LHCN-M2 (cell line): ENCODE measurements at regions not wholly inside any gene's neighbourhood (a gene's known extent, or its start where the extent isn't known, plus 50 kb on each side); places are given as distances from the start of the nearest gene placed in this dataset.
A peak's percentile ranks its signal among the peaks of the same experiment; 100 is the strongest.

Source experiments
- DNase-seq: peaks from one replicate; pipeline ENCODE4 v3.0.0-alpha.2; 2012; ENCODE audit warnings: low read depth

DNA sequence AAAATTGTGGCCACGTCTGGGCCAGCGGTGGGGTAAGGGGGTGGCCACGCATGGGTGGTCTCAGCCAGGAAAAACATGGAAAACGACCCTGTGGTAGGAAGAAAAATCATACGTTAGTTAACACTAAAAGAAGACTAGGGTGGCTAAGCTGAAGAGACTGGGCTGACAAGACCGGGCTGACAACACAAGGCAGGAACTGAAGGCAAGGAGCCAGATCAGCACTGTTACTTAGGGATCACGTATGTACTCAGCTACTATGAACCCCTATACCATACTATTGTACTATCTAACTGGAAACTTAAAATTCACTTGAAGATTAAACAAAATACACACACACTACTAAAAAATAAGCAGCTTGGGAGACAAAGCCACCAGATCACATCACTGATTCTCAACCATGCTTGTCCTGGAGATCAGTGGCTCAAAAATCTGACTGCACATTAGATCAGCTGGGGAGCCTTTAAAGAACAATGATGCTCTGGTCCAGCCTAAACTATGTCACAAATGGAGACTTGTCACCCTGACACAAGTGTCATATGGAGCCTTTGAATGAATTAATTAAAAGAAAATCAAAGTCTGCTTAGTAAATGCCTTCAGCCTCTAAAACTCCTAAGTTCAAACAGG lies 442.2 kb downstream of the SHQ1 start:
- no peak for DNase-seq

DNA sequence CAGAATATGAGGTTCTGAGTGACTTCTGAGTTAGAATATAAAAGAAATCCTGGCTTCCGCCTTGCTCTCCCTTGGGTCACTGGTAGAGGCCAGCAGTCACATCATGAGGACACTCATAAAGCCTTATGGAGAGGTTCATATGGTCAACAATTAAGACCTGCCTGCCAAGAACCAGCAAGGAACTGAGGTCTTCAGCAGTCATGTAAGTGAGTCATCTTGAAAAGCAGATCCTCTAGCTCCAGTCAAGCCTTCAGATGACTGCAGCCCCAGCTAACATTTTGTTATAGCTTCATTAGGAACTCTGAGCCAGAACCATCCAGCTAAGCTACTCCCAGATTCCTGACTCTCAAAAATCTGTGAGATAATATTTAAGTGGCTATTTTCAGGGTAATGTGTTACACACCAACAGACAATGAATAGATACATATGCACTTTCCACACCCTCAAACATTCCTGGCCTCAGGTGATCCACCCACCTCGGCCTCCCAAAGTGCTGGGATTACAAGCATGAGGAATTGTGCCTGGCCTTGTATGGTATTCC lies 447.2 kb downstream of the SHQ1 start:
- DNase-seq = no peak

DNA sequence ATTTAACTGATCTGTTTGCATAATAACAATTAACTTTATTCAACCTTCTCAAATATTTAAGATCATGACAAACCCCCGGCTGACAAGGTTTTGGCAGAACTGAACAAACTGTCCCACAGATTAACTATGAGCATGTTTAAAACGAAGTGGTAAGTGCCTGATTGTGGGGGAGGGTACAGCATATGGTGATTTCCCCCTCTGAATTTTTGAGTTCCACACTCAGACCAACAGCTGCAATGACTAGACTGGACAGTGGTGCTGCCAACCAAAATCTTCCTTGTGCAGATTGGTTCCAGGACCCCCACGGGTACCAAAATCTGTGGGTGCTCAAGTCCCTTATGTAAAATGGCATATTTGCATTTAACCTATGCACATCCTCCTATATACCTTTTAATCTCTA lies 449.5 kb downstream of the SHQ1 start:
- peak; percentile 48 for DNase-seq

DNA sequence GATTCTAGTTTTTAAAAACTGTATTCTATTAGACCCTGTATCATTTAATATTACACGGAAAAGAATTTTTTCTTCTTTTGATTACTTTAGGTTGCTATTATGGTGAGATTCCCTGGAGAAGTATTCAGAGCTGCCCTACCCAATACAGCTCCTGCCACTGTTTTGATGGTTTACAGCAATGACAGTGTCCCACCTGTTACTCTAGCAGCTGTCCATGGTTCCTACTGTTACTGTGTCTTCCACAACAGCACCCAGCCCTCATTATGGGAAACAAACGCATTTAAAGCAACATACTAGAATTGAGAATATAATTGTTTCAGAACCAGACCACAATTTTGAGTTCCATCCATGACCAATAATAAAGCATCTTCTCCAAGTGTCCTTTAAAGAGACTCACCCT lies 450.7 kb downstream of the SHQ1 start:
- peak; percentile 72 for DNase-seq

DNA sequence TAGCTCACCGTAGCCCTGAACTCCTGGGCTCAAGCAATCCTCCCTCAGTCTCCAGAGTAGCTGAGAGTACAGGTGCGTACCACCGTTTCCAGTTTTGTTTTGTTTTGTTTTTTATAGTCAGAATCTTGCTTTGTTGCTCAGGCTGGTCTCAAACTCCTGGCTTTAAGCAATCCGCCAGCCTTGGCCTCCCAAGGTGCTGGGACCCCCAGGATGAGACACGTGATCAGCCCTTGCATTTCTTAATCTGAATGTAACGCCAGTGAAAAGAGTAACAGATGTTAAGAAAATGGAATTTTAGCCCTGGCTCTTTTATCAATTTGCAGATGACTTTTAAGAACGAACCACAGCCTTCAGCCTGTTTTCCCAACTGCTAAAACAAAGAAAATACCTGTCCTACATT lies 451.3 kb downstream of the SHQ1 start:
- no peak for DNase-seq

DNA sequence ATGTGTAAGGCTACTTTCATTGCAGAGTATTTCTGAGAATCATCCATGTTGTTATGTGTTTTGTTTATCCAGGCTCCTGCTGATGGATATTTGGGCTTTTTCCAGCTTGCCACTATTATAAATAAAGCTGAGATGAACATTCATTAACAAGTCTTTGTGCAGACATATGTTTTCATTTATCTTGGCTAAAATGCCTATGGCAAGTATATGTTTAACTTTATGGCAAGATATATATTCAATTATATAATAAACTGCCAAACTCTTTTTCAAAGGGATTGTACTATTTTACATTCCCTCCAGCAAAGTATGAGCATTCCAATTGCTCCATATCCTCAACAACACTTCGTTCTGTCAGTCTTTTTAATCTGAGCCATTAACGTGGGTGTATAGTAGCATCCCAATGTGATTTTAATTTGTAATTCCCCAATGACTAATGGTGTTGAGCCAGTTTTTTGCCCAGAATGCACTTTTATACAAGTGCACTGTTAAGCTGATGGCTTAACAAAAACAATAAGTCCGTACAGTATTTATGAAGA lies 452.4 kb downstream of the SHQ1 start:
- DNase-seq = no peak

DNA sequence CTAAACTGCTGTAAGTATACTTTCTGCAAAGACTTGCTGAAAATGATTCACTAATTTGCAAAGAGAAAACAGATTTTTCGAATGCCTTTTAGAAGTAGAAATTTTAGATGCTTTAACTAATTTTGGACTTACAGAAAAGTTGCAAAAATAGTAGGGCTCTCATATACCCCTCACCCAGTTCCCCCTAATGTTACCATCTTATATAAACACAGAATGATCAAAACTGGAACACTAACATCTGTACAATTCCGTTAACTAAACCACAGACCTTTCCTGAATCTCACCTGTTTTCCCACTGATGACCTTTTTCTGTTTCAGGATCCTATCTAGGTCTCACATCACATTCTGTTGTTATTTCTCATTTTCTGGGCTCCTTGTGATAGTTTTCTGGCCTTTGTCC lies 454.8 kb downstream of the SHQ1 start:
- no peak for DNase-seq

DNA sequence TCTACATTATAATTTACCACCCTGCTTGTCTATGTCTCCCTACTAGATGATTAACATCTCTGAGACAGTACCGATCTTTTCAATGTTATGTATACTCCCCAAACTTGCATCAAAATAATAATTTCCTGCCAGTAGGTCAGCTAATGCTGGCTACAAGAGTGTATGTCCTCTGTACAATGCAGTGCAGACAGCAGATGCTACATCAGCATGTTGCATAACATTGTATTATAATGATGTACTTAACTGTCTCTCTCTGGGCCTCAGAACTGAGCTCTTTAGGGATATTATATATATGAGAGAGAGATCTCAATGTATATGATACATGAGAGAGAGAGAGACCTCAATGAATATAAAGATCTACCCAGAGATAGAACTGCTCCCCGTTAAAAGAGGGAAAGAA lies 456.6 kb downstream of the SHQ1 start:
- no peak for DNase-seq

DNA sequence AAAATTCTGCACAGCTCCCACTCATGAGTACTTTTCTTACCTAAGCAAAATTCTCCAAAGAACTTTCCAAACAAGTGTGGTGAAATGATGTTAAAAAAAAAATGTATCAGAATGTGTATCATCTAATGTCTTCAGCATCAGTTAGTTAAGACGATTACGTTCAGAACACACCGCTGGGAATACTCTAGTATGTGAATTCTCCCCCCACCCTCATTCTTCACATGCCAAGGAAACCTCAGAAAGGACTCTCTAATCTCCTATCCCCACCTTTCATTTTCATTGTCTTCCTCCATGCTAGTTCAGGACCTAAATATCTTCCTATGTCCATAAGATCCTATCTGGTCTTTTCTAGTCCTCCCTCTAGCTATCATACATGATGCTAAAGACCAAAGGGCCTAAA lies 457.4 kb downstream of the SHQ1 start:
- DNase-seq = no peak

DNA sequence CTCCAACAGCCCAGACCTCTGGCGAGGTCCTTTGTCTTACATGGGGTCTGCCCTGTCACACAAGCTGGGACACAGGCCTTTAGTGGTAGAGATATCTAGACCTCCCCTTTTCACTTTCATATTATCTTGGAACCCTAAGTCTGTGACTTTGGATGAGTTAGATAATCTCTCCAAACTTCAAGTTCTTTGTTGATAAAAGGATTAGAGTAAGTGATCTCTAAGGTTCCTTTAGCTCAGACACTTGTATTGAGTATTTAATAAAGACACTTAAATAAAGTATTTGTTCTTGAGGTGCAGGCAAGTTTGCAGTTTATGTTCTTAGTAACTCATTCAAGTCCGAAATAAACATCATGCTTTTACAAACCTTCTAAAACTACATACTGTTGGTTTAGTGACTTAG lies 459.6 kb downstream of the SHQ1 start:
- DNase-seq = no peak

DNA sequence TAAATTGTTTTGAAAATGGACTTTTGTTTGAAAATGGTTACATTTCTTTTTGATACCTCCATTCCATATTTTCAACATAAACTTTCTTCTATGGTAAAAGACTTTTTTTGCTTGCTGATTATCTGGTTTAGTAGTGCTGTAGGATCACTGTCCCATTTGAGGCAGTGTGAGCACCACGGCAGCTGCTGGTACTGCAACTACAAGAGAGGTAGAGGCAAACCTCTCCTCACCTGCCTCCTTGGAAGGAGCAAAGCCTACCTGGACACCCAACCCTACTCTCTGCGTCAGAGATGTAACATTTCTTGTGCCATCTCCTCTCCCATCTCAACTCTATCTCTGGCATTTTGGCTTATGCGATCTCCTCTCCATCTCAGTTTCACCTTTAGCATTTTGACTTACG lies 460.1 kb downstream of the SHQ1 start:
- DNase-seq = no peak

DNA sequence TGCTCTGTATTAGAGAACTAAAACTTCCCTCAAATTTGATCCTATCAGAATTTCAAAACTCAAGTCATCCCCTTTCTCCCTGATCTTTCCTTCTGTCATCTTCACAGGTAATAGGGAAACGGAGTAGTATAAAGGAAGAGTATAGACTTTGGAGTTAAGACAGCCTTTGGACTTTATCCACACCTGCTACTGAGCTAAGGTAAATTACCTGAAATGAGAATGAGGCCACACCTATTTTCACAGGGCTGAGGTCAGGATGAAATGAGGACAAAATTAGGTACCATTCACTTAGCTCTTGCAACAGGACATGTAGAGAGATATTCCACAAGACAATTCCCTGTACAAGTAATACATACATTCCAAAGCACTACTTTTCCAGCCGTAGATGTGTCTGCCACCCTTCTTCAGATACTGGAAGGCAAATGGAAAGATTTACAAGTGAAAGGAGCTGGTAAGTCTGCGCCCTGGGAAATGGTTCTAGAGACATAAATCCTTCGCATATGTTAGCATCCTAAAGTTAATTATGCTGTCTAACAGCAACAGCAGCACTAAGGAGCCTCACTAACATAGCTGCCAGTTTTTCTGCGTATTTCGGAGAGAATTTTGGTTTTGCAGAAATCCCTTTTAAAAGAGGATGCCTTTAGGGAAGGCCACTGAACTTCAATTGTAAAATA lies 461.8 kb downstream of the SHQ1 start:
- DNase-seq = no peak

DNA sequence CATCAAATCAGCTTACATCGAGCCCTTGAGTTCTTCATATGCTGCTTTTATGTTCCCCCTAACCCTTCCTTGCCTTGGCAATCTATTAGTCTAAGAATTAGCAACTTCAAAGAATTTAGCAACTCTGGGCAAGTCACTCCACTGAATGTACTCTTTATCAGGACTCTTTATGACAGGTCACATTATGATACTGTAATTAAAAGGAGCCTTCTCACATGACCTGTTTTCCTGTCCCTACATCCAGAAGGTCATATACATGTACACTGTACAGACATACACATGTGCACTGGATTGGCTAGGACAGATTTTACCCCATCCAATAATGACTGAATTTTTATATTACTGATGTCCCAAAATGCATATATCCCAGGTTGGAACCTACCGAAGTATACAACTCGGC lies 463.1 kb downstream of the SHQ1 start:
- DNase-seq = no peak

DNA sequence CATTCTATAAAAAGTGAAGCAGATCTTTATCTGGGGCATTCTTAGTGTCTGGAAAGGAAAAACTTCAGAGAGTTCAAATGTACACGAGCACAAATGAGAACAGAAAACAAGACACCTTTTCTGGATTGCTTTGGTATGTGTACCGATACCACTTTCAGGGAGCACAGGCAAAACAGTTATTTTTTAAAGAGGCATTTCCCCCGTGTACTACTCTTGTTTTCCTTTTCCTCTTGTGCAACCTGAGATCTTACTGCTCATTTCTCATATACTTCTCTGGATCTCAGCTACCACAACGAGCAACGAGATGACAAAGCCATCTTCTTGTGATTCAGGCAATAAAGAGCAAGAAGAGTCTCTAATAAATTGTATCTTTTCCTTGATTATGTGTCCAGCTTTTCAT lies 463.6 kb downstream of the SHQ1 start:
- DNase-seq = no peak

DNA sequence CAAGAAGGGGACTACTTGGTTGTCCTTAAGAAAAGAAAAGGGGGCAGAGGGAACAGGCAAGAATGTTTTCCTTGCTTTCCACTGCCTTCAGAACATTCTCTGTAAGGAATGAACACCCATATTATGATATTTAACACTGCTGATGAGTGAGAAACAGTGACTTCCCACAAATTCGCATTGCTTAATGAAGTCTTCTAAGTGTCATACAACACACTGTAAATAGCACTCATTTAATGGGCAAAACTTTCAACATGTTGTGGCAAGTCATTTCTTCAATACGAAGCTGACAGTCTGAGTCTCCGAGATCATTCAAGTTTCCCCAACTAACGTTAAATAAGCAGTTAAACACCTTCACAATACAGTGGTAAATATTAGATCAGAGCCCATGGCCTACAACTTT lies 464.4 kb downstream of the SHQ1 start:
- no peak for DNase-seq

DNA sequence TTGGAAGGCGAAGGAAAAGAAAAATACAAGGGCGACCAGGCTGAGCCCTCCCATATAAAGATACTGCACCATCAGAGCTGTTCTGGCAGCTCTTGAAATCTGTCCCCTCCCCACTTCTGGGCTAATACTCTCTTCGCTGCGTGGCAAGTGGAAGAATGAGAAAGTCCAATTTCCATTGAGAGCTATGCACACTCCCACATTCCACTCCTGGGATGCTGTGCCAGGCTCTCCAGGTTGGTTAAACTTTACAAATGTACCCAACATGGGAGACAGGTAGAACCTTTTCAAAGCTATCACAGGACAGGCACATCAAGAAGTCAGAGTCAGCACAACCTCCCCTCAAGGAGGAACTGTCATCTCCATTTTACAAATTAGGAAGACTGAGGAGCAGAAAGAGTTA lies 465.0 kb downstream of the SHQ1 start:
- DNase-seq = no peak

DNA sequence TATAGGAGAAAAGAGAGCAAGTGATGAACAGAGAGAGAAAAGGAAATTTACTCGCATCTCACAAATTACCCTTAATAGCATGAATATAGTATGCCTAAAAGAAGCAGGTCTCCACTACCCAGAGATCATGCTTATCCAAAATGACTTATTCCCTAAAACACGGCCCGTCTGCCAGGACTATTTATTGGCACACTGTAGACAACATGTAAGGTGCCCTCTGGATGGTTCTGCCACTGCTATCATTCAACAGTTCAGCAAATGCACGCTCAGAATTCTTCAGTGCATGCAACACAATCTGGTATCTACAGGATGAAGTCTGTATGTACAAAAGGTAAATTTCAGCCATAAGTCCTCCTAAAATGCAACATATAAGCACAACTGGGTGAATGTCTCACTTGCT lies 465.8 kb downstream of the SHQ1 start:
- no peak for DNase-seq

DNA sequence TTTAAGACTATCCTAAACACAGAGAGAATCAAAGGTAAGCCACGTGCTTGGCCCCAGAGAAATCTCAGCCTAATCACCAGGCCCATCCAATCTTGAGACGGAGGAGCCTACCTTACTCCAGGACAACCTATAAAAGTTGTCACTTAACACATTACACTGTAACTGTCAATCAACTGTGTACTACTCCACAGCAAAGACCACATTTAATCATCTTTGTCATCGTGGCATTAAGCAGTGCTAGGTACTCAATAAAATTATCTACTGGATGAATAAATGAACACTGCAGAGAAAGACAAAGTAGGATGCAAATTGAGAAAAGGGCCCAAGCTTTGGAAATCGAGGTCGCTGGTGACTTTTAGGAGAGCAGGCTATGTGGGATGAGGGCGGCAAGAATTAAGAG lies 466.7 kb downstream of the SHQ1 start:
- DNase-seq = no peak

DNA sequence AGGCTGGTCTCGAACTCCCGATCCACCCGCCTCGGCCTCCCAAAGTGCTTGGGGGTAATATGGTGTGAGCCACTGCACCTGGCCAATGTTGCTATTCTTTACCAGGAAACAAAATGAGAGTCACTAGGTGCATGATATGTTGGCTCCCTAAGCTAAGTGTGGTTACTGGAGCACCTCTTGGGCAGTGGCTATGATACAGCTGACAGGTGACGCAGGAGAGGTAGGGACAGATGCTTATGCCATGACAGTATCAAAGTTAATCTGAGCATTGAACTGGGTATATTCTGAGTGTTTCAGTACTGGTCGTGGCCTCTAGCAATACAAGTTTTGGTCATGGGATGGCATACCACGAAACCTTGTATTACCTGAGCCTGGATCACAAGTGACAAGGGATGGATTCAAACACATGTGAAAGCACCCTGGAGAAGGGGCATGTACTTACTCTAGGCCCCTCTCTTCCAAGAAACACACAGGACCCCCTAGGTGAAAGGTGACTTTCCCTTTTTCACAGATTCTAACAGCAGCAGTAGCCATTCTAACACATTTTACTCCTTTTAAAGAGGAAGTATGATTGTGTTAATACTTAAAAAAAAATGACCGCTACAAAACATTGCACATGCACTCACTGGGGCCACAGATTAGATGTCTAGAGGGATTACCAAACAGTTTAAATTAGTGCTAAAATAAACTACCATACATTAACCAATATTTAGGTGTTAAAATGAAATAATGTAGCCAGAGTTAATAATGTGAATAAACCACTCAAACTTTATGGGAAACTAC lies 467.3 kb downstream of the SHQ1 start:
- DNase-seq = no peak

DNA sequence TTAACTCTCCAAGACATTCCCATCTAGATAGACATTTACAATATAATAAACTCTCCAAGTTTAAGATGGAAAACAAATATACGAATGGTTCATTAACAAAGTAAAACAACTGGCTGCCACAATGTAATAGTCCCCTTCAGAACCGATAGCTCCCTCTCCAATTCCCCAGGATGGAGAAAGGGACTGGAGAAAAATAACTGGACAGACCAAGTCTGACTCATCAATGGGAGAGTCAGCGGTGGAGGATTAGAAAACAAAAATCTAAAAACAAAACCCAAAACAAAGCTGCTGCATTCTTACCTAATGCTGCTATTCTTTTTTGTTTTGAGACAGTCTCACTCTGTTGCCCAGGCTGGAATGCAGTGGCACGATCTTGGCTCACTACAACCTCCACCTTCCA lies 468.1 kb downstream of the SHQ1 start:
- peak; percentile 74 for DNase-seq

DNA sequence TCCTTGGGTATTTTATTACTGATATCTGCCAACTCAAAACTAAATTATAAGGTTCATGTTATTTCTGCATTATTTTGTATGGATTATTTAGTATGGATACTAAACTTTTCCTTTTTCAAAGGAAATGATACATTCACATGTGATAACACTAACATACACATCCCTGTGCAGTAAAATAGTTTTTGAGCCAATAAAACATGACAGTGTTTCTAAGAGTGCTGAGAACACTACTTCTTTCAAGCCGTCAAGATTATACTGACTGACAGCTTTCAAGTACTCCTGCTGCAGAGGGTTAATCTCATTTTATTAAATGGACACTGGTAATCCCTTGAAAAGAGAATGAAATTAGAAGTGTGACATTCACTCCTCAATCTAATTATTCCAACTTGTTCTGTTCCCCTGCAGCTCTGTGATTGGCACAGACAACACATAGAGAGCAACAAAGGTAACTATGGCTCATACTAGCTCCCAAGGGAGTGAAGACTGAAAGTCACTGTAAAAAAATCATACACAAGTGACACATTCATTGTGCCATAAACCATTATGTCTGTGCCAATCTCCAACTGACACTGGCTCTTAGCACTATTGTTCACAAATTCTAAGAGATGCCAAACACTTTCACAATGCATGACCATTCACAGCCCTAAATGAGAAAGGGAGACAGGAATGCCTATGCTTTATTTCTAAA lies 468.6 kb downstream of the SHQ1 start:
- DNase-seq = peak; percentile 39

DNA sequence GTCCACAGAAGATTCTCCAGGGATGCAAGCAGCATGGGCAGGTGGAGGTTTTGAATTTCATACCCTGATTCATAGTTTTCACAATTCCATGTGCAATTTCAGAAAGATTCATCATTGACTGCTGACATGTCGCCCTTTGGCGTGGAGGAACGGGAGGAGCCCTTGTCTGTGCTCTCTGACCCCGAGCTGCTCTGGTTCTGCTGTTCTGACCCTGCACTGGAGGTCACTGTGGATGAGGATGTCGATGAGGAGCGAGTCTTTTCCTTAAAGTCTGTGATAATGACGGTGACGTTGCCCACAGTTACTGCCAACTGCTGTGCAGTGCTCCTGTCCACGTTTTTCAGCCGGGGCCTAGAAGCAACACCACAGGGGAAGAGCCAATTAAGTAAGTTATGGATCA lies 470.0 kb downstream of the SHQ1 start:
- DNase-seq = no peak
